Retinal pigment epithelial cell (primary cell): ENCODE measurements at regions not wholly inside any gene's neighbourhood (a gene's known extent, or its start where the extent isn't known, plus 50 kb on each side); places are given as distances from the start of the nearest gene placed in this dataset.

Source experiments
- DNase-seq: peaks from one replicate; pipeline ENCODE4 v3.0.0-alpha.2; 2010; ENCODE audit warnings: low read depth
- H3K4me3 ChIP-seq: 2 replicates; pipeline ENCODE4 v1.5.1; 2011; ENCODE audit warnings: mild to moderate bottlenecking, low read length, control low read depth, moderate library complexity
- TF ChIP-seq, protein P1 (sequence below): conservative IDR thresholded peaks from 2 replicates; pipeline ENCODE4 v1.5.1; 2011; ENCODE audit warnings: low read depth, low read length, control low read depth, inconsistent platforms

- H3K4me3 ChIP-seq = no peak overlapping the region
- TF ChIP-seq, protein P1, sequence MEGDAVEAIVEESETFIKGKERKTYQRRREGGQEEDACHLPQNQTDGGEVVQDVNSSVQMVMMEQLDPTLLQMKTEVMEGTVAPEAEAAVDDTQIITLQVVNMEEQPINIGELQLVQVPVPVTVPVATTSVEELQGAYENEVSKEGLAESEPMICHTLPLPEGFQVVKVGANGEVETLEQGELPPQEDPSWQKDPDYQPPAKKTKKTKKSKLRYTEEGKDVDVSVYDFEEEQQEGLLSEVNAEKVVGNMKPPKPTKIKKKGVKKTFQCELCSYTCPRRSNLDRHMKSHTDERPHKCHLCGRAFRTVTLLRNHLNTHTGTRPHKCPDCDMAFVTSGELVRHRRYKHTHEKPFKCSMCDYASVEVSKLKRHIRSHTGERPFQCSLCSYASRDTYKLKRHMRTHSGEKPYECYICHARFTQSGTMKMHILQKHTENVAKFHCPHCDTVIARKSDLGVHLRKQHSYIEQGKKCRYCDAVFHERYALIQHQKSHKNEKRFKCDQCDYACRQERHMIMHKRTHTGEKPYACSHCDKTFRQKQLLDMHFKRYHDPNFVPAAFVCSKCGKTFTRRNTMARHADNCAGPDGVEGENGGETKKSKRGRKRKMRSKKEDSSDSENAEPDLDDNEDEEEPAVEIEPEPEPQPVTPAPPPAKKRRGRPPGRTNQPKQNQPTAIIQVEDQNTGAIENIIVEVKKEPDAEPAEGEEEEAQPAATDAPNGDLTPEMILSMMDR = no peak
- DNase-seq = no peak
Measured at GRCh38 chr10:4262870-4263600, 478.0 kb upstream of the KLF6 start.

- TF ChIP-seq, protein P1 = no peak
- no peak for DNase-seq
- H3K4me3 ChIP-seq = no peak overlapping the region
Measured at GRCh38 chr10:4262449-4262848, 477.4 kb upstream of the KLF6 start.

DNA sequence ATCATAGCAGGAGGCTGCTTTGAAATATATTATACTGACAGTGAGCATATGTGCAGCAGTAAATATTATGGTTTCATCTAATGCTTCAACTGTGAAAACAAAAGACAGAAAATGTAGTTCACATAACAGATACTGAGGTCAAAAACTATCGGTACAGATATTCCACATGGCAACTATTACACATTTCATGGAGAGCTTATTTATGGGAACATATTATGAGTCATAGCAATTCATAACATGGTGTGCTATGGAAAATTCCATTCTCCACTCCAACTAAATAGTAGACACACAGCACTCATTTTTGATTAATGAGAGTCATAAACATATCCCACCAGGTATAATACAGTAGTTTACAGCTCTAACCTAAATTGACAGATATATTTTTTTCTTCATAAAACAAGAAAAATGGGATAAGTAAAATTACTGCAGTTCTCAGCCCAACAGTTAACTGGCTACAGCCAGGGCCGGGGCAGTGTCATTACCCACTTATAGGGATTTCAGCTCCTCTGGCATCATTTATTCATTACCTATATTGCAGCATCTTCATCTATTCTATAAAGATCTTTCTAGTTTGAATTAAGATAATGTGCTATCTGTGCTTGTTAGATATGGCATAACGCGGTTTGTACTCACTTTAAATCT, 475.6 kb upstream of the KLF6 start:
- DNase-seq = no peak
- H3K4me3 ChIP-seq = no peak overlapping the region
- TF ChIP-seq, protein P1 = no peak

GRCh38 chr10:4257939-4258465, 473.0 kb upstream of the KLF6 start:
- TF ChIP-seq, protein P1 = no peak
- no peak for DNase-seq
- H3K4me3 ChIP-seq = no peak overlapping the region

- no peak overlapping the region for H3K4me3 ChIP-seq
- DNase-seq = no peak
- TF ChIP-seq, protein P1 = no peak
Measured at GRCh38 chr10:4256971-4257370, 472.0 kb upstream of the KLF6 start.

- DNase-seq = no peak
- TF ChIP-seq, protein P1 = no peak
- H3K4me3 ChIP-seq = no peak overlapping the region
Measured at GRCh38 chr10:4255751-4256150, 470.7 kb upstream of the KLF6 start.
